Aorta (tissue), 5 donors: ENCODE measurements at regions not wholly inside any gene's neighbourhood (a gene's known extent, or its start where the extent isn't known, plus 50 kb on each side); places are given as distances from the start of the nearest gene placed in this dataset.

Experiments used
- ATAC-seq: fragments of 200-7000 bp; cut with Tn5 transposase; one replicate; pipeline ENCODE4 v1.9.1; 2022; ENCODE audit warnings: moderate library complexity; ENCODE audit not compliant: low FRiP score
- DNase-seq, 2 donors: peaks; one replicate each; pipeline ENCODE4 v3.0.0-alpha.2; 2020
- H3K27ac ChIP-seq, 2 donors: one replicate each; pipeline ENCODE4 v1.5.1; 2013; ENCODE audit warnings: low read length in 2 of 2, mild to moderate bottlenecking in 2 of 2, moderate library complexity in 2 of 2, control low read depth in 1 of 2, inconsistent platforms in 1 of 2, low read depth in 1 of 2
- H3K27me3 ChIP-seq, 2 donors: one replicate each; pipeline ENCODE4 v1.6.1; 2013; ENCODE audit warnings: control low read depth in 1 of 2, low read length in 1 of 2, mild to moderate bottlenecking in 1 of 2, moderate library complexity in 1 of 2; ENCODE audit not compliant: insufficient read depth in 2 of 2, control insufficient read depth in 1 of 2
- H3K36me3 ChIP-seq, 2 donors: one replicate each; pipeline ENCODE4 v1.6.1; 2013; ENCODE audit warnings: control low read depth in 1 of 2, low read length in 1 of 2, mild to moderate bottlenecking in 1 of 2; ENCODE audit not compliant: insufficient read depth in 2 of 2, control insufficient read depth in 1 of 2
- H3K4me1 ChIP-seq, 2 donors: one replicate each; pipeline ENCODE4 v1.6.1; 2013; ENCODE audit warnings: low read length in 2 of 2, control low read depth in 1 of 2, mild to moderate bottlenecking in 1 of 2, moderate library complexity in 1 of 2; ENCODE audit not compliant: insufficient read depth in 2 of 2, control insufficient read depth in 1 of 2
- H3K4me3 ChIP-seq, 2 donors: one replicate each; pipeline ENCODE4 v1.5.1; 2013; ENCODE audit warnings: low read length in 2 of 2, control low read depth in 1 of 2, mild to moderate bottlenecking in 1 of 2
- H3K9me3 ChIP-seq: one replicate; pipeline ENCODE4 v1.6.1; 2013; ENCODE audit warnings: mild to moderate bottlenecking, low read length; ENCODE audit not compliant: control insufficient read depth
- WGBS, 2 donors: extraction: QIAGEN DNeasy Blood & Tissue Kit; methylation state at CpG; one replicate each; pipeline ENCODE4 v1.1.7; 2013; 5-methylcytosine and 5-hydroxymethylcytosine counted together
- intact Hi-C, 2 donors: fragments of 100-400 bp; cut with DNase I; formaldehyde crosslinking; loops; one replicate each; pipeline versions ENCODE4 v1.14.2 to v1.15.0; 2022
- donor health status: healthy with polysubstance abuse.
- donor health status: Bipolar disorder and iron deficiency.
- donor health status: DM: no; HTN: no; CAD: no.
- donor health status: DM: no; HTN: no; CAD: no.
- donor health status: DM: yes; HTN: yes; CAD: no.

GRCh38 chr13:31653730-31654129, 85.6 kb upstream of the RXFP2 start:
- Histone ChIP-seq H3K36me3 (no peaks in the 10 kb centered on the region), H3K4me1 (no peaks in the 10 kb centered on the region), H3K9me3 (peaks cover 2% of the 10 kb centered on the region), H3K27ac (no peak overlapping the region), H3K4me3 (no peak overlapping the region), H3K27me3 (no peaks in the 10 kb centered on the region)
- ATAC-seq (no peak), DNase-seq (no peak)
- WGBS, 2 donors, result 32% methylated on average over 2 of the region's 2 CpGs
- intact Hi-C loops, result no loop called here

- H3K4me1 ChIP-seq, result no peaks in the 10 kb centered on the region
- DNase-seq, result no peak
- H3K36me3 ChIP-seq, result no peaks in the 10 kb centered on the region
- H3K27me3 ChIP-seq, result no peaks in the 10 kb centered on the region
- no peak overlapping the region for H3K27ac ChIP-seq
- no peak overlapping the region for H3K4me3 ChIP-seq
- H3K9me3 ChIP-seq, result no peaks in the 10 kb centered on the region
- no peak for ATAC-seq
- 14 to 23% methylated on average over 1 of the region's 1 CpG for WGBS, 2 donors
- intact Hi-C loops, result no loop called here
Measured at GRCh38 chr13:31663880-31664585, 75.3 kb upstream of the RXFP2 start.

- ATAC-seq (no peak), DNase-seq (no peak)
- Histone ChIP-seq H3K27me3 (peaks cover 0 to 1% of the 10 kb centered on the region in 2 donors), H3K9me3 (peaks cover 1% of the 10 kb centered on the region), H3K27ac (no peak overlapping the region), H3K4me3 (no peak overlapping the region), H3K36me3 (no peaks in the 10 kb centered on the region), H3K4me1 (no peaks in the 10 kb centered on the region)
- intact Hi-C loops, result no loop called here
- WGBS, 2 donors, result 89 to 100% methylated on average over 1 of the region's 1 CpG
Measured at GRCh38 chr13:31670831-31671617, 68.3 kb upstream of the RXFP2 start.

- peaks cover 1% of the 10 kb centered on the region for H3K9me3 ChIP-seq
- H3K27ac ChIP-seq, result no peak overlapping the region
- no peak for ATAC-seq
- H3K4me1 ChIP-seq, result no peaks in the 10 kb centered on the region
- 77 to 78% methylated on average over 1 of the region's 1 CpG for WGBS, 2 donors
- H3K27me3 ChIP-seq, result peaks cover 0 to 1% of the 10 kb centered on the region in 2 donors
- no peak overlapping the region for H3K4me3 ChIP-seq
- no peak for DNase-seq
- intact Hi-C loops, result no loop called here
- no peaks in the 10 kb centered on the region for H3K36me3 ChIP-seq
Measured at GRCh38 chr13:31674051-31674450, 65.3 kb upstream of the RXFP2 start.

GRCh38 chr13:31675440-31675953, 63.8 kb upstream of the RXFP2 start:
- 6 to 14% methylated on average over 5 of the region's 5 CpGs for WGBS, 2 donors
- intact Hi-C loops, result no loop called here
- Histone ChIP-seq H3K4me1 (no peaks in the 10 kb centered on the region), H3K27ac (no peak overlapping the region), H3K4me3 (no peak overlapping the region), H3K9me3 (peaks cover 1% of the 10 kb centered on the region), H3K27me3 (peaks cover 0 to 1% of the 10 kb centered on the region in 2 donors), H3K36me3 (no peaks in the 10 kb centered on the region)
- no peak for ATAC-seq
- DNase-seq, result no peak

- 84% methylated on average over 2 of the region's 2 CpGs for WGBS, 2 donors
- H3K4me3 ChIP-seq, result no peak overlapping the region
- H3K9me3 ChIP-seq, result no peaks in the 10 kb centered on the region
- no peaks in the 10 kb centered on the region for H3K27me3 ChIP-seq
- no peaks in the 10 kb centered on the region for H3K36me3 ChIP-seq
- intact Hi-C loops, result no loop called here
- DNase-seq, result no peak
- H3K27ac ChIP-seq, result no peak overlapping the region
- ATAC-seq, result no peak
- no peaks in the 10 kb centered on the region for H3K4me1 ChIP-seq
Measured at GRCh38 chr13:31681133-31681532, 58.2 kb upstream of the RXFP2 start.

GRCh38 chr13:31684466-31684865, 54.9 kb upstream of the RXFP2 start:
- Histone ChIP-seq H3K4me1 (peaks cover 0 to 3% of the 10 kb centered on the region in 2 donors), H3K36me3 (no peaks in the 10 kb centered on the region), H3K9me3 (peaks cover 2% of the 10 kb centered on the region), H3K4me3 (no peak overlapping the region), H3K27me3 (no peaks in the 10 kb centered on the region), H3K27ac (no peak overlapping the region)
- WGBS, 2 donors, result 86 to 88% methylated on average over 2 of the region's 2 CpGs
- intact Hi-C loops, result no loop called here
- ATAC-seq (no peak), DNase-seq (no peak)

GRCh38 chr13:31686670-31687425, 52.5 kb upstream of the RXFP2 start:
- H3K36me3 ChIP-seq, result no peaks in the 10 kb centered on the region
- H3K4me1 ChIP-seq, result peaks cover 0 to 3% of the 10 kb centered on the region in 2 donors
- H3K9me3 ChIP-seq, result peaks cover 2% of the 10 kb centered on the region
- no peak for DNase-seq
- H3K27me3 ChIP-seq, result no peaks in the 10 kb centered on the region
- no peak overlapping the region for H3K27ac ChIP-seq
- ATAC-seq, result no peak
- H3K4me3 ChIP-seq, result no peak overlapping the region
- 4 to 9% methylated on average over 4 of the region's 4 CpGs for WGBS, 2 donors
- intact Hi-C loops, result no loop called here
